HG03175 (cell line): ENCODE measurements at regions not wholly inside any gene's neighbourhood (a gene's known extent, or its start where the extent isn't known, plus 50 kb on each side); places are given as distances from the start of the nearest gene placed in this dataset.

ENCODE experiments used
- ATAC-seq: cut with Tn5 transposase; IDR thresholded peaks from one replicate; pipeline ENCODE4 v1.9.1; 2021; ENCODE audit warnings: mild to moderate bottlenecking, moderate library complexity; ENCODE audit not compliant: unreplicated experiment

DNA sequence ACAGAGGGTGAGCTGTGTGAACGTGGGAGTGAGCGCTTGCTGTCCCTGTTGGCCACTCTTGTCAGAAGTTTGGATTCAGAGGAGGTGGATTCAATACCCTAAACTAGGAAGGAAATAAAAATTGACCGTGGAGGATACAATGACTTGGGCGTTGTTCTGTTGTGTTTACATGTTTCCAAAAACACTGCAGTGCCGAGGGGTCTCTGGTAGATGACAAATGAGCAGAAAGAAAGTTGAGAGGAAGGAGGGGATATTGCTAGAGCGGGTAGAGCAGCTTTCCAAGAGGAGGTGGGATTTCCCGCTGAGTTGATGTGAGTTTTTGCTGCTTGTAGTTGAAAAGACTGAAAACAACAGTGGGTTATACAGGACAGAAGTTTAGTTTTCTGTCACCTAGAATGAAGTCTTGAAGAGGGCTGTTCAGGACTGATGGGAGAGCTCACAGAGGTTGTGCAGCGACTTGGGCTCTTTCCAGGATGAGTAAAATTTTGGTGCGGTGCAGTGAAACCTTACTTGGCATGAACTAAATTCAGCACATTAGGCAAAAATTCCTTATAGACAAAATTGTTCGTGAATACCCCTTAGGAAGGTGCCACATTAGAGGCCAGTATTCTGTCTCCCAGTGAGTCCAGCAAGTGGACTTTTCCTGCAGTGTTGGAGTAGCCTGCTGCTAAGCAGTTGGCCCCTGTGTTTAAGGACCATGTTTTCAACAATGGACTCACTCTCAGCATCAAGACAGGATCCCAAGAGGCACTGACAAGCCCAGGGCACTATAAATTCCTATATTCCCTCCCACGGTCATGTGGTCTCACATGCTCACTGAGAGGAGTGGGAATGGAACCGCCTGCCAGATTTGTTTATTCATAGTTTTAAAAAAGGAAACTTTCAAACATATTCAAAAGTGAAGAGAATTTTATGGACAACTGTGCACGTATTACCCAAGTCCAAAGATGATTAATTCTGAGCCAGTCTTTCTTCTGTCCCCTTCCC is 435.0 kb upstream of the C2CD4B start:
- no peak for ATAC-seq

DNA sequence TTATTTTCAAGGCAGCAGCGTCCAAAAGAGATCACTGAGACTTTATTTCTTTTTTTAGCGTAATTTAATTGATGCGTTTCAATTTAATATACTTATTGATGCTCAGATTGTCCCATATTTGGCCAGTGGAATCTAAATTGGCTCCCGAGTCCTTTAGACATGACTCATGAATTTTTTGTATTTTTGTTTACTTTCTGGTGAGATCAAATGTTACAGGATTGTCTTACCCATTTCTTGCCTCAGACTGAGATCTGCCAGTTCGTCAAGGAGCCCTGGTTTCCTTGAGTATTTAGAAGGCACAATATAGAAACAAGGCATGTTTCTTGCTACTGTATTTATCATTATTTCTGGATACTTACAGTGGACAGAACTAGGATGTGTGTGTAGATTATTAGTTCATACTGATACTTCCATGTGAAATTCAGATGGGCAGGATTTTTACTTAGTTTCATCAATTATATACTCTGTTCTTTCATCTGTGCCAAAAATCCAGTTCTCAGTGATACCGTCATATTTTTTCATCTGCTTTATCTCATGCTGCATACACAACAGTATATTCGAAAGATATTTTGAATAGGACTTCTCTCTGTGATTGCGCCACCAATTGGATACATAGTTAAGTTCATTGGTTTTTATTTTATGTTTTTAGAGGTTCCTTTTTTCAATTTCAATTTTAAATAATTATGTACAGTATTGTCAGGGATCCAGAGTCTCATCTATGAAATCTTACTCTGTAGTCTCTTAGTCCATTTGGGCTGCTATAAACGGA is 436.9 kb upstream of the C2CD4B start:
- no peak for ATAC-seq

- no peak for ATAC-seq
Observed at GRCh38 chr15:62603742-62604141, 438.7 kb upstream of the C2CD4B start.

GRCh38 chr15:62605282-62605681 is 437.3 kb upstream of the TPM1 start:
- ATAC-seq, result no peak

- no peak for ATAC-seq
Observed at GRCh38 chr15:62606376-62607113, 436.0 kb upstream of the TPM1 start.

DNA sequence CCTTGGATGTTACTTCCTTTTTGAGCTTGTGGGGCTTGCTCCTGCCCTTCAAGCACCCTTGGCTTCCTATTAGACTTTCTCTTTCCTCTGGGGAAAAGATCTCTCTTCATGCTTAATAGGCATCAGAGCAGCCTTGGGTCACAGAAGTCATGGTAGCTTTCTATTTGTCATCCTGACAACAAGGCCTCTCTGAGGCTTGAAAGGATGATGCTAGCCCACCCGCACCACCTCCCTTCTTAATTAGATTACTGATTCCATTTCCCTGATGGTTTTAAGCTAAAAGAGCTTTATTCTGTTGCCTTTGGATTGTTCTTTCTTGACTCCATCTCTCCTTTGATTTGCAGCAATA is 435.5 kb upstream of the TPM1 start:
- no peak for ATAC-seq

DNA sequence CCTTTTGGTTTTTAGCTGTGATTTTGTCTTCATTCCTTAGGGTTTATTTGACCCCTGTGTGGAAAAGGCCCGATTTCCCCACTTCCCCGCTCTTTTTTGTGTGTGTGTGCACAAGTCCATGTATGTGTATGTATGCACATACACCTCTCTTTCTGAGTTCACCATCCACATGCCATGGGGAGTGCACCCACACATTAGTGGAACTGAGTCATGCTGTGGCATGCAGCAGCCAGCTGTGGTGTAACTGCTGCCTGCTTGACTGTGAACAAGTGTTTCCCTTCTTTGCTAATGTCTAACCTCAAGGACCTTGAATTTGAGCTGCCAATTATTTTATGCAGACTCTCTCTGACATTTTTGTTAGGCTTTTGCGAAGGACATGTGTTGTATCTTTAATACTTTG is 434.9 kb upstream of the TPM1 start:
- no peak for ATAC-seq

DNA sequence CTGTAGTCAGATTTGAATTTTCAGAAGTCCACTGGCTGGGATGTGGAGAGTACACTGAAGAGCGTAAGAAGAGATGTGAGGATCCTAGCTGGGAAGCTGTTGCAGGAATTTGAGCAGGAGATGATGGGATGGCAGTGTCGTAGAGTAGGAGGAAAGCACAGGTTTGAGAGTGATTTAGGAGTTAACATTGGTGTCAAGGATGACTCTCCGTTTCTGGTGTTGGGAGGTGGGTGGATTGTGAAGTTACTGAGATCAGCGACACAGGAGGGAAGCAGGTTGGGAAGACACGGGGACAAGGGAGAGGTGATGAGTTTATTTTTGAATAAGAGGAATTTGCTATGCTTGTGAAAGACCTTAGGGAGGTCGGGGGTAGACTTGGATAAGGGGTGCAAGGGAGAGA is 434.2 kb upstream of the TPM1 start:
- no peak for ATAC-seq

DNA sequence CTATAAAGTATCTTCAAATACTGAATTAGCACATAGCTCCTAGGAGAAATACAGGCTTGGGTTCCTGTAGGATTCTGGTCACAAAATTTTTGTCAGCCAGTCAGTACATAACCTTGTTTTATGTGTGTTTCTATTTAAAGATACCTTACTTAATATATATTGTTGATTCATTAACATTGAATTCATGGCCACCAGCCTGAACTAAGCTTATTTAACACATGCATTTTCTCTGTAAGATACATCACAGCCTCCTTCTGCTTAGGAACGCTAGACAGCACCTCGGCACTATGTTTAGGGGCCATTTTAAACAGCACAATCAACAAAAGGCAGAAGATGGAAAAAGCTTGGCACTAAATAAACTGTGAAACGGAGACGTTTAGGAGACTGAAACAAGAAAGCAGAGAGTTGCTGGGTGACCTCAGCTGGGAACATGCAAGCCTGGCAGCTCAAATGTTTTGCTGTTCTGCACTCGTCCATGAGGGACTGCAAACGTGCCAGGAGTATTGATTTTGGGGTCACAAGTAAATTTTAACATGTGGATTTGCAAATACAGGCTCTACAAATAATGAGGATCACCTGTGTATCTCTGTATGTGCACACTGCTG is 432.2 kb upstream of the TPM1 start:
- no peak for ATAC-seq

- no peak for ATAC-seq
Observed at GRCh38 chr15:62611002-62611401, 431.5 kb upstream of the TPM1 start.

DNA sequence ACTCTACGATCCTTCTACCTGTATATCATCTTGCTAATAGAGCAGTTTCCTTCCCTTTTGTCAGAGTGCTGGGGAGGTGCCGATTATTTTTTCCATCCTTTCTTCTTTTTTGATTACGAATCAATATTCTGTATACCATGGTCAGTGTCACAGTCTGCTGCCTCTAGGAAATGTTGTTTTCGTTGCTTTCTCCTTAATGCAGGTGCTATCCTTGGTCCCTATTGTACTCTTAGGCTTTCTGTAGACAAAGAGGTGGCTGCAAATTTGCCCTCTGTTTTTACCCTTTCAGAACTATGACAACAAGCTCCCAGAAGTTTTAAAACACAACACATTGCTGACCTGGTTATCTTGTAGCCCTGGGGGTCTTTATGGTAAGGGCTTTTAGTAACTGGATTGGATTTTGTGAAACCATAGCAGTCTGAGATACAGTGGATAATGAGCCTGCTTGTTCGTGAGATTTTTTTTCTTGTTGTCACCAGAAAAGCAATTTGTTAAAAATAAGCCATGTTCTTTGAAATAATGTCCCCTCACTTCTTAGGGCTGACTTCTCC is 430.3 kb upstream of the TPM1 start:
- ATAC-seq, result no peak

DNA sequence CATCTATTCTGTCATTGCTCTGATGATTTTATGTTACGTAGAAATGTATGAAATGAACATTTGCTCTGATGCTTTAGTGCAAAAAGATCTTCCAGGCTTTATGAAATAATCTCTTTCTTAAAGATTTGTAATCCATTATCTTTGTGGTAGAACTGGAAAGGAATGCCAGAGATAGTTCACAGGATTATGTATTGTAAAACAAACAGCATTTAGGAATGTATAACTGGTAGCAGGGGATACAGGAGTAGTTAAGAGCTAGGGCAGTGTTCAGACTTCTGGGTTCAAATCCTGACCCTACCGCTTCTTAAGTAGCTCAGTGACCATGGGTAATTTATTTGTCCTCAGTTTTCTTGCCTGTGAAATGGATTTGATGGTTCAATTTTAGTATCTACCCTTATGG is 429.8 kb upstream of the TPM1 start:
- ATAC-seq, result no peak

- ATAC-seq, result no peak
Observed at GRCh38 chr15:62616746-62617145, 425.8 kb upstream of the TPM1 start.

DNA sequence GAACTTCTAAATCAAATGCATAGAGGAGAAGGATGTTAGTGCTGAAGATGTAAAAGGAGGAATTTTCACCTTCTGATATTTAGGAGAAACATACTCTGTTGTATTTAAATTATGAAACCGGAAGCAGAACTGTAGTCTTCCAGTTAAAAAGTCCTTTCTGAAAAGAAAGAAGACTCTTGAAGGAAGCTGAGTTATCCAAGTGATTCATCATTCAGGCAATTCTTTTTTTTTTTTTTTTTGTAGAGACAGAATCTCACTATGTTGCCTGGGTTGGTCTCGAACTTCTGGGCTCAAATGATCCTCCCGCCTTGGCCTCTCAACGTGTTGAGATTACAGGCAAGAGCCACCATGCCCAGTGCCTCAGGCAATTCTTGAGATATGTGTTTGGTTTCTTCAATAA is 424.8 kb upstream of the TPM1 start:
- ATAC-seq, result no peak

GRCh38 chr15:62618432-62618831 is 424.1 kb upstream of the TPM1 start:
- no peak for ATAC-seq

GRCh38 chr15:62618846-62619504 is 423.6 kb upstream of the TPM1 start:
- ATAC-seq, result no peak

DNA sequence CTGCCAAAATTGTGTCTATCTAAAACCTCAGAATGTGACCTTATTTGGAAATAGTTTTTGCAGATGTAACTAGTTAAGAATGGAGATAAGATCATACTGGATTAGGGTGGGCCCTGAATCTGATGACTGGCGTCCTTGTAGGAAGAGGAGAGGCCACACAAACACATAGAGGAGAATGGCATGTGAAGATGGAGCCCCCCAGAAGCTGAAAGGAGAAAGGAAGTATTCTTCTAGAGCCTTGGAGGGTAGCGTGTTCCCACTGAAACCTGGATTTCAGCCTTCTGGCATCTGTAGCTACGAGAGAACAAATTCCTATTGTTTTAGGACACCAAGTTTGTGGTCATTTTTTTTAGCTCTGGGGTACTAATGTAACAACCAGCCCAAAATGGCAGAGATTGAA is 423.0 kb upstream of the TPM1 start:
- no peak for ATAC-seq

DNA sequence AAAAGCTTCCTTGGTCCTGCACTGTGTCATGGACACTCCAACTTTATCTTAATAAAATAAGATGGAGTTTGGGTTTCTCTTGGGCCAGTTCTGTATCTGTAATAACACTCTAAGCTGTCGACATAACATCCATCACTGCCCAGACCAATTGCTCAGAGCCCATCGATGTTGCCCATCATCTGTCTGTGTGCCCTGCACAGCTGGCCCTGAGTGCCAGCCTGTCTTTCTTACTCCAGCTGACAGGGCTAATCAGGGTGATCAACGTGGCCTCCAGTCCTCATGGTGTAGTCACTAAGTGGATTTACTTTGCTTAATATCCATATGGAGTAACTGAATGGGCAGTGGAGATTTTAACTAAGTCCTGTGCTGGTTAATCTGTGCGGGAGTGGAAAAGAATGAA is 419.8 kb upstream of the TPM1 start:
- no peak for ATAC-seq

- no peak for ATAC-seq
Observed at GRCh38 chr15:62624547-62625378, 417.8 kb upstream of the TPM1 start.
